ENCODE measurements at regions not wholly inside any gene's neighbourhood (a gene's known extent, or its start where the extent isn't known, plus 50 kb on each side); places are given as distances from the start of the nearest gene placed in this dataset.
"Not testable (repeated sequence)": the region's sequence is repeated elsewhere in the genome, so short reads cannot be mapped to it uniquely, and the experiment has no call there.

GRCh38 chr7:159335181-159335926, 190.7 kb upstream of the VIPR2 start:
- DNase-seq: not testable (repeated sequence)

GRCh38 chr7:159332854-159333479, 188.3 kb upstream of the VIPR2 start:
- DNase-seq: not testable (repeated sequence)

- DNase-seq: no peak
Observed at GRCh38 chr7:159331462-159331861, 186.8 kb upstream of the VIPR2 start.

GRCh38 chr7:159329818-159330378, 185.2 kb upstream of the VIPR2 start:
- DNase-seq: no peak

GRCh38 chr7:159328096-159328495, 183.4 kb upstream of the VIPR2 start:
- no peak for DNase-seq

GRCh38 chr7:159323359-159323758, 178.7 kb upstream of the VIPR2 start:
- no peak for DNase-seq

GRCh38 chr7:159321278-159321677, 176.6 kb upstream of the VIPR2 start:
- DNase-seq: no peak

- DNase-seq: no peak
Observed at GRCh38 chr7:159318682-159319351, 174.2 kb upstream of the VIPR2 start.

- no peak for DNase-seq
Observed at GRCh38 chr7:159317294-159317693, 172.6 kb upstream of the VIPR2 start.

- no peak for DNase-seq
Observed at GRCh38 chr7:159311172-159311494, 166.5 kb upstream of the VIPR2 start.

- DNase-seq: no peak
Observed at GRCh38 chr7:159310457-159311171, 165.9 kb upstream of the VIPR2 start.

- DNase-seq: not testable (repeated sequence)
Observed at GRCh38 chr7:159309214-159309613, 164.5 kb upstream of the VIPR2 start.

GRCh38 chr7:159306012-159306411, 161.3 kb upstream of the VIPR2 start:
- no peak for DNase-seq

GRCh38 chr7:159305185-159305584, 160.5 kb upstream of the VIPR2 start:
- DNase-seq: not testable (repeated sequence)

- DNase-seq: not testable (repeated sequence)
Observed at GRCh38 chr7:159303510-159303909, 158.8 kb upstream of the VIPR2 start.

GRCh38 chr7:159296093-159296681, 151.5 kb upstream of the VIPR2 start:
- DNase-seq: no peak

GRCh38 chr7:159286487-159286886, 141.8 kb upstream of the VIPR2 start:
- DNase-seq: not testable (repeated sequence)

GRCh38 chr7:159281573-159281972, 136.9 kb upstream of the VIPR2 start:
- no peak for DNase-seq

- no peak for DNase-seq
Observed at GRCh38 chr7:159280008-159280407, 135.3 kb upstream of the VIPR2 start.

GRCh38 chr7:159272739-159273138, 128.1 kb upstream of the VIPR2 start:
- no peak for DNase-seq

GRCh38 chr7:159271781-159272180, 127.1 kb upstream of the VIPR2 start:
- DNase-seq: no peak

GRCh38 chr7:159269745-159270144, 125.1 kb upstream of the VIPR2 start:
- no peak for DNase-seq

GRCh38 chr7:159263430-159263829, 118.8 kb upstream of the VIPR2 start:
- no peak for DNase-seq
